ENCODE measurements at regions not wholly inside any gene's neighbourhood (a gene's known extent, or its start where the extent isn't known, plus 50 kb on each side); places are given as distances from the start of the nearest gene placed in this dataset.

GRCh38 chr5:166505067-166505466 is 1786.4 kb upstream of the WWC1 start:
- no peak for TF ChIP-seq CTCF (IDR thresholded peaks at IDR 0.05)
- Histone ChIP-seq H3K27me3 (no peaks in the 10 kb centered on the region), H3K27ac (no peak overlapping the region), H3K4me1 (no peaks in the 10 kb centered on the region), H3K36me3 (no peaks in the 10 kb centered on the region), H3K4me3 (no peak overlapping the region), H3K9me3 (no peaks in the 10 kb centered on the region)
- DNase-seq (ENCODE audit: low spot score) = no peak

DNA sequence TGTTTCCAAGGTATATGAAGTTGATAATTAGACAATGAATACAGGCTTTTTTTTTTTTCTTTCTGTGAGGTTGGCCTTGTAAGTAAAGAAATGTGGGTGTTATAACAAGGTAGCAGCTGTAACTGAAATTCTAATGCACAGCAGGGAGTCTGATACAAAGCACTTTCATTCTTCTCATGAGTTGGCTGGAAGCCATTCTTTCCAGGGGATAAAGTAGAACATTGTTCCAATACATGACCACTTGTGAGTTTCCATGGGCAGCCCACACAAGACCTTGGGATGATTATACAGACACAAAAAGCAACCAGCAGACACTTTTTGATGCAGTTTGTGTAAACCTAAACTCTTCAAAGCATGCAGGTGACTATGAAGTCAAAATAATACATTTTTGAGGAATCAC is 1785.9 kb upstream of the WWC1 start:
- H3K4me1 ChIP-seq = no peaks in the 10 kb centered on the region
- H3K27ac ChIP-seq = no peak overlapping the region
- DNase-seq (ENCODE audit: low spot score) = no peak
- TF ChIP-seq CTCF (IDR thresholded peaks at IDR 0.05) = no peak
- H3K9me3 ChIP-seq = no peaks in the 10 kb centered on the region
- no peak overlapping the region for H3K4me3 ChIP-seq
- no peaks in the 10 kb centered on the region for H3K27me3 ChIP-seq
- H3K36me3 ChIP-seq = no peaks in the 10 kb centered on the region

GRCh38 chr5:166507810-166508425 is 1783.5 kb upstream of the WWC1 start:
- Histone ChIP-seq H3K4me3 (no peak overlapping the region), H3K4me1 (no peaks in the 10 kb centered on the region), H3K27me3 (no peaks in the 10 kb centered on the region), H3K9me3 (no peaks in the 10 kb centered on the region), H3K27ac (no peak overlapping the region), H3K36me3 (no peaks in the 10 kb centered on the region)
- no peak for DNase-seq (ENCODE audit: low spot score)
- TF ChIP-seq CTCF (IDR thresholded peaks at IDR 0.05) = no peak

- TF ChIP-seq CTCF (IDR thresholded peaks at IDR 0.05) = no peak
- Histone ChIP-seq H3K4me1 (no peaks in the 10 kb centered on the region), H3K9me3 (no peaks in the 10 kb centered on the region), H3K27ac (no peak overlapping the region), H3K27me3 (no peaks in the 10 kb centered on the region), H3K4me3 (no peak overlapping the region), H3K36me3 (no peaks in the 10 kb centered on the region)
- no peak for DNase-seq (ENCODE audit: low spot score)
These were observed 1782.4 kb upstream of the WWC1 start for GRCh38 chr5:166509085-166509484.

DNA sequence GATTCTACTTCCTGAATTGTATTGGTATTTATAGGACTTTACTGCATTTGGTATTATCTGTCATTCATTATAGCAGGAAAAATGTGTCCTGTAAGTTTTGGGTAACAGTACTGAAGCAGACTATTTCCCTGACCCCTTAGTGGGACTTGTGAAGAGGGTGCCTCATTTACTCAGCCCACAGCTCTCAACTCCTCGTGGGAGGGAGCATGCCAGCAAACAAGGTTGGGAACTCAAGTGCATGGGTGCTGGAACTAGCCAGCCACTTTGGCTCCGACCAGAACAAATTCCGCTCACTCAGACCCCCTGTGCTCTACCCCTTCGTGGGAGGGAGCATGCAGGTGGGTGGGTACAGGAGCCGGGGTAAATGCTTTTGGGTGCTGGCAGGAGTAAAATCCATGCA is 1773.5 kb upstream of the WWC1 start:
- Histone ChIP-seq H3K27ac (no peak overlapping the region), H3K27me3 (no peaks in the 10 kb centered on the region), H3K36me3 (no peaks in the 10 kb centered on the region), H3K4me3 (no peak overlapping the region), H3K9me3 (no peaks in the 10 kb centered on the region), H3K4me1 (no peaks in the 10 kb centered on the region)
- no peak for TF ChIP-seq CTCF (IDR thresholded peaks at IDR 0.05)
- no peak for DNase-seq (ENCODE audit: low spot score)

GRCh38 chr5:166523206-166523605 is 1768.2 kb upstream of the WWC1 start:
- Histone ChIP-seq H3K4me3 (no peak overlapping the region), H3K4me1 (no peaks in the 10 kb centered on the region), H3K27me3 (no peaks in the 10 kb centered on the region), H3K36me3 (no peaks in the 10 kb centered on the region), H3K9me3 (no peaks in the 10 kb centered on the region), H3K27ac (no peak overlapping the region)
- no peak for DNase-seq (ENCODE audit: low spot score)
- TF ChIP-seq CTCF (IDR thresholded peaks at IDR 0.05) = no peak
